ENCODE measurements at regions not wholly inside any gene's neighbourhood (a gene's known extent, or its start where the extent isn't known, plus 50 kb on each side); places are given as distances from the start of the nearest gene placed in this dataset.

- H3K4me3 ChIP-seq (ENCODE audit: low read depth in 1 of 3, low read length in 3 of 3), result no peak overlapping the region
- no peaks in the 10 kb centered on the region for H3K9me3 ChIP-seq (ENCODE audit: control insufficient read depth in 2 of 2, insufficient read depth in 1 of 2, low read depth in 1 of 2, low read length in 1 of 2)
- DNase-seq (no peak), FAIRE-seq (no peak)
- no peaks in the 10 kb centered on the region for H3K36me3 ChIP-seq (ENCODE audit: control insufficient read depth in 3 of 3, insufficient read depth in 2 of 3, low read depth in 1 of 3, low read length in 3 of 3)
- 59 to 72% (median 65%) methylated on average over 17 of the region's 17 CpGs for WGBS, 3 donors
- H3K4me1 ChIP-seq (ENCODE audit: control insufficient read depth in 3 of 3, insufficient read depth in 2 of 3, low read depth in 1 of 3, low read length in 2 of 3), result no peaks in the 10 kb centered on the region
- peaks cover 0 to 3% (median 2%) of the 10 kb centered on the region in 3 donors for H3K27me3 ChIP-seq (ENCODE audit: control insufficient read depth in 3 of 3, insufficient read depth in 3 of 3, low read length in 3 of 3)
- H3K27ac ChIP-seq (ENCODE audit: low read depth in 1 of 3, low read length in 2 of 3), result no peak overlapping the region
Measured at GRCh38 chr2:19677825-19678518, 223.8 kb downstream of the TTC32 start.

GRCh38 chr2:19677215-19677777 is 224.5 kb downstream of the TTC32 start:
- Histone ChIP-seq H3K4me3 (ENCODE audit: low read depth in 1 of 3, low read length in 3 of 3) (no peak overlapping the region), H3K27ac (ENCODE audit: low read depth in 1 of 3, low read length in 2 of 3) (no peak overlapping the region), H3K36me3 (ENCODE audit: control insufficient read depth in 3 of 3, insufficient read depth in 2 of 3, low read depth in 1 of 3, low read length in 3 of 3) (no peaks in the 10 kb centered on the region), H3K27me3 (ENCODE audit: control insufficient read depth in 3 of 3, insufficient read depth in 3 of 3, low read length in 3 of 3) (peaks cover 0 to 3% (median 2%) of the 10 kb centered on the region in 3 donors), H3K9me3 (ENCODE audit: control insufficient read depth in 2 of 2, insufficient read depth in 1 of 2, low read depth in 1 of 2, low read length in 1 of 2) (no peaks in the 10 kb centered on the region), H3K4me1 (ENCODE audit: control insufficient read depth in 3 of 3, insufficient read depth in 2 of 3, low read depth in 1 of 3, low read length in 2 of 3) (no peaks in the 10 kb centered on the region)
- FAIRE-seq, result no peak
- 71 to 83% (median 79%) methylated on average over 5 of the region's 5 CpGs for WGBS, 3 donors
- DNase-seq, result no peak

GRCh38 chr2:19676770-19677169 is 225.0 kb downstream of the TTC32 start:
- FAIRE-seq (no peak), DNase-seq (no peak)
- H3K9me3 ChIP-seq (ENCODE audit: control insufficient read depth in 2 of 2, insufficient read depth in 1 of 2, low read depth in 1 of 2, low read length in 1 of 2), result no peaks in the 10 kb centered on the region
- H3K27ac ChIP-seq (ENCODE audit: low read depth in 1 of 3, low read length in 2 of 3), result no peak overlapping the region
- H3K4me3 ChIP-seq (ENCODE audit: low read depth in 1 of 3, low read length in 3 of 3), result no peak overlapping the region
- peaks cover 0 to 3% (median 2%) of the 10 kb centered on the region in 3 donors for H3K27me3 ChIP-seq (ENCODE audit: control insufficient read depth in 3 of 3, insufficient read depth in 3 of 3, low read length in 3 of 3)
- no peaks in the 10 kb centered on the region for H3K4me1 ChIP-seq (ENCODE audit: control insufficient read depth in 3 of 3, insufficient read depth in 2 of 3, low read depth in 1 of 3, low read length in 2 of 3)
- 64 to 66% (median 66%) methylated on average over 6 of the region's 6 CpGs for WGBS, 3 donors
- no peaks in the 10 kb centered on the region for H3K36me3 ChIP-seq (ENCODE audit: control insufficient read depth in 3 of 3, insufficient read depth in 2 of 3, low read depth in 1 of 3, low read length in 3 of 3)

- Histone ChIP-seq H3K4me1 (ENCODE audit: control insufficient read depth in 3 of 3, insufficient read depth in 2 of 3, low read depth in 1 of 3, low read length in 2 of 3) (no peaks in the 10 kb centered on the region), H3K27ac (ENCODE audit: low read depth in 1 of 3, low read length in 2 of 3) (no peak overlapping the region), H3K9me3 (ENCODE audit: control insufficient read depth in 2 of 2, insufficient read depth in 1 of 2, low read depth in 1 of 2, low read length in 1 of 2) (no peaks in the 10 kb centered on the region), H3K4me3 (ENCODE audit: low read depth in 1 of 3, low read length in 3 of 3) (no peak overlapping the region), H3K36me3 (ENCODE audit: control insufficient read depth in 3 of 3, insufficient read depth in 2 of 3, low read depth in 1 of 3, low read length in 3 of 3) (no peaks in the 10 kb centered on the region), H3K27me3 (ENCODE audit: control insufficient read depth in 3 of 3, insufficient read depth in 3 of 3, low read length in 3 of 3) (peaks cover 0 to 3% (median 2%) of the 10 kb centered on the region in 3 donors)
- FAIRE-seq (no peak), DNase-seq (no peak)
- WGBS, 3 donors, result 78 to 85% (median 83%) methylated on average over 13 of the region's 13 CpGs
Measured at GRCh38 chr2:19675856-19676460, 225.8 kb downstream of the TTC32 start.

- DNase-seq (no peak), FAIRE-seq (no peak)
- Histone ChIP-seq H3K4me3 (ENCODE audit: low read depth in 1 of 3, low read length in 3 of 3) (no peak overlapping the region), H3K27me3 (ENCODE audit: control insufficient read depth in 3 of 3, insufficient read depth in 3 of 3, low read length in 3 of 3) (peaks cover 0 to 3% (median 2%) of the 10 kb centered on the region in 3 donors), H3K36me3 (ENCODE audit: control insufficient read depth in 3 of 3, insufficient read depth in 2 of 3, low read depth in 1 of 3, low read length in 3 of 3) (no peaks in the 10 kb centered on the region), H3K27ac (ENCODE audit: low read depth in 1 of 3, low read length in 2 of 3) (no peak overlapping the region), H3K9me3 (ENCODE audit: control insufficient read depth in 2 of 2, insufficient read depth in 1 of 2, low read depth in 1 of 2, low read length in 1 of 2) (no peaks in the 10 kb centered on the region), H3K4me1 (ENCODE audit: control insufficient read depth in 3 of 3, insufficient read depth in 2 of 3, low read depth in 1 of 3, low read length in 2 of 3) (no peaks in the 10 kb centered on the region)
- 42 to 49% (median 44%) methylated on average over 13 of the region's 13 CpGs for WGBS, 3 donors
Measured at GRCh38 chr2:19675003-19675629, 226.7 kb downstream of the TTC32 start.

- Histone ChIP-seq H3K4me1 (ENCODE audit: control insufficient read depth in 3 of 3, insufficient read depth in 2 of 3, low read depth in 1 of 3, low read length in 2 of 3) (no peaks in the 10 kb centered on the region), H3K27ac (ENCODE audit: low read depth in 1 of 3, low read length in 2 of 3) (no peak overlapping the region), H3K4me3 (ENCODE audit: low read depth in 1 of 3, low read length in 3 of 3) (no peak overlapping the region), H3K36me3 (ENCODE audit: control insufficient read depth in 3 of 3, insufficient read depth in 2 of 3, low read depth in 1 of 3, low read length in 3 of 3) (no peaks in the 10 kb centered on the region), H3K27me3 (ENCODE audit: control insufficient read depth in 3 of 3, insufficient read depth in 3 of 3, low read length in 3 of 3) (peaks cover 0 to 6% (median 2%) of the 10 kb centered on the region in 3 donors), H3K9me3 (ENCODE audit: control insufficient read depth in 2 of 2, insufficient read depth in 1 of 2, low read depth in 1 of 2, low read length in 1 of 2) (no peaks in the 10 kb centered on the region)
- WGBS, 3 donors, result 74 to 75% (median 74%) methylated on average over 16 of the region's 16 CpGs
- FAIRE-seq (no peak), DNase-seq (no peak)
Measured at GRCh38 chr2:19674051-19675002, 227.5 kb downstream of the TTC32 start.

GRCh38 chr2:19673213-19673791 is 228.5 kb downstream of the TTC32 start:
- no peak overlapping the region for H3K27ac ChIP-seq (ENCODE audit: low read depth in 1 of 3, low read length in 2 of 3)
- FAIRE-seq (no peak), DNase-seq (peak in 1 of 2 donors; percentile 1)
- H3K27me3 ChIP-seq (ENCODE audit: control insufficient read depth in 3 of 3, insufficient read depth in 3 of 3, low read length in 3 of 3), result peaks cover 0 to 8% (median 2%) of the 10 kb centered on the region in 3 donors
- H3K9me3 ChIP-seq (ENCODE audit: control insufficient read depth in 2 of 2, insufficient read depth in 1 of 2, low read depth in 1 of 2, low read length in 1 of 2), result no peaks in the 10 kb centered on the region
- H3K4me1 ChIP-seq (ENCODE audit: control insufficient read depth in 3 of 3, insufficient read depth in 2 of 3, low read depth in 1 of 3, low read length in 2 of 3), result no peaks in the 10 kb centered on the region
- WGBS, 3 donors, result 39 to 57% (median 53%) methylated on average over 11 of the region's 11 CpGs
- H3K4me3 ChIP-seq (ENCODE audit: low read depth in 1 of 3, low read length in 3 of 3), result no peak overlapping the region
- H3K36me3 ChIP-seq (ENCODE audit: control insufficient read depth in 3 of 3, insufficient read depth in 2 of 3, low read depth in 1 of 3, low read length in 3 of 3), result no peaks in the 10 kb centered on the region
